SK-N-SH (cell line): ENCODE measurements at regions not wholly inside any gene's neighbourhood (a gene's known extent, or its start where the extent isn't known, plus 50 kb on each side); places are given as distances from the start of the nearest gene placed in this dataset.

Experiments used
- CTCF ChIA-PET: fragments of 300-600, 350-600 bp; formaldehyde crosslinking; extraction: SDS; loops from one replicate; lab custom pipeline; 2021; lab: Yijun Ruan, JAX
- POLR2A ChIA-PET: fragments of 350-600 bp; sonication (Branson Sonifier 250); formaldehyde crosslinking; extraction: SDS; loops from one replicate; lab custom pipeline; 2020; ENCODE audit warnings: antibody characterized with exemption, inconsistent platforms; lab: Yijun Ruan, JAX
- DNase-seq: peaks from one replicate; pipeline ENCODE4 v3.0.0; 2012
- H2AFZ ChIP-seq: fragments of 200-600 bp; sonication (generic); 2 replicates; pipeline ENCODE4 v1.8.1; 2016; ENCODE audit warnings: antibody characterized with exemption, mild to moderate bottlenecking, low read depth
- H3F3A ChIP-seq: fragments of 200-600 bp; sonication (generic); replicated peaks from 2 replicates; pipeline ENCODE3; 2016; ENCODE audit warnings: antibody characterized with exemption, mild to moderate bottlenecking; ENCODE audit not compliant: insufficient read depth
- H3K27ac ChIP-seq, 2 experiments: fragments of 200-500 bp in 1 of 2; fragments of 200-600 bp in 1 of 2; sonication (Bioruptor generic) in 1 of 2; sonication (generic), shearing (Covaris generic) in 1 of 2; 2 replicates each; pipeline versions ENCODE4 v1.5.1 to v1.6.1; 2014 to 2016; ENCODE audit warnings: low read depth in 2 of 2, inconsistent platforms in 1 of 2, low read length in 1 of 2, mild to moderate bottlenecking in 1 of 2, mixed read lengths in 1 of 2
- H3K27me3 ChIP-seq: fragments of 200-600 bp; sonication (generic), shearing (Covaris generic); 2 replicates; pipeline ENCODE4 v1.6.1; 2016; ENCODE audit warnings: mixed run types; ENCODE audit not compliant: insufficient read depth
- H3K36me3 ChIP-seq, 2 experiments: fragments of 200-500 bp in 1 of 2; fragments of 200-600 bp in 1 of 2; sonication (Bioruptor generic) in 1 of 2; sonication (generic) in 1 of 2; replicated peaks in 1 of 2; 2 replicates each; pipeline versions ENCODE3 to v1.5.1; 2014 to 2016; ENCODE audit warnings: low read length in 1 of 2, mild to moderate bottlenecking in 1 of 2; ENCODE audit not compliant: insufficient read depth in 2 of 2, control insufficient read depth in 1 of 2
- H3K4me1 ChIP-seq, 2 experiments: fragments of 200-500 bp in 1 of 2; fragments of 200-600 bp in 1 of 2; sonication (Bioruptor generic) in 1 of 2; sonication (generic), shearing (Covaris generic) in 1 of 2; 2 replicates each; pipeline versions ENCODE4 v1.5.1 to v1.6.1; 2014 to 2016; ENCODE audit warnings: low read depth in 1 of 2, low read length in 1 of 2, mixed run types in 1 of 2; ENCODE audit not compliant: insufficient read depth in 2 of 2, control insufficient read depth in 1 of 2
- H3K4me2 ChIP-seq: fragments of 200-600 bp; sonication (generic), shearing (Covaris generic); 2 replicates; pipeline ENCODE4 v1.6.1; 2017; ENCODE audit warnings: mixed run types
- H3K4me3 ChIP-seq, 2 experiments: fragments of 200-500 bp in 1 of 2; fragments of 200-600 bp in 1 of 2; sonication (Bioruptor generic) in 1 of 2; sonication (generic), shearing (Covaris generic) in 1 of 2; 2 replicates each; pipeline versions ENCODE4 v1.5.1 to v1.8.1; 2014 to 2016; ENCODE audit warnings: low read depth in 2 of 2, inconsistent platforms in 1 of 2, low read length in 1 of 2, mild to moderate bottlenecking in 1 of 2, mixed read lengths in 1 of 2, moderate library complexity in 1 of 2
- H3K79me2 ChIP-seq: fragments of 200-600 bp; sonication (generic); 2 replicates; pipeline ENCODE4 v1.8.1; 2017; ENCODE audit warnings: mild to moderate bottlenecking; ENCODE audit not compliant: insufficient read depth
- H3K9ac ChIP-seq: fragments of 200-600 bp; sonication (generic); 2 replicates; pipeline ENCODE4 v1.6.1; 2017; ENCODE audit warnings: mixed run types
- H3K9me2 ChIP-seq: fragments of 200-600 bp; sonication (generic); 2 replicates; pipeline ENCODE4 v1.6.1; 2017; ENCODE audit warnings: mixed run types
- H3K9me3 ChIP-seq: fragments of 200-600 bp; sonication (generic); 2 replicates; pipeline ENCODE4 v1.6.1; 2017; ENCODE audit warnings: mixed run types, mild to moderate bottlenecking, moderate library complexity
- H4K20me1 ChIP-seq: fragments of 200-600 bp; sonication (generic); 2 replicates; pipeline ENCODE4 v1.6.1; 2017; ENCODE audit warnings: mild to moderate bottlenecking, mixed run types; ENCODE audit not compliant: insufficient read depth
- CTCF ChIP-seq: fragments of 200-600 bp; sonication (generic); IDR thresholded peaks from 2 replicates; pipeline ENCODE4 v1.6.1; 2017; ENCODE audit warnings: antibody characterized with exemption, mild to moderate bottlenecking, moderate library complexity
- GABPA ChIP-seq: IDR thresholded peaks from 2 replicates; pipeline ENCODE4 v1.4.0; 2012; ENCODE audit warnings: low read depth, mild to moderate bottlenecking
- GATA2 ChIP-seq: sonication (generic); formaldehyde crosslinking; IDR thresholded peaks from 2 replicates; pipeline ENCODE4 v1.5.0; 2020; ENCODE audit warnings: mild to moderate bottlenecking, missing genetic modification reagents
- JUND ChIP-seq: IDR thresholded peaks from 2 replicates; pipeline ENCODE4 v1.4.0; 2012
- MAX ChIP-seq: IDR thresholded peaks from 2 replicates; pipeline ENCODE4 v1.4.0; 2012; ENCODE audit warnings: low read depth
- MEF2A ChIP-seq: IDR thresholded peaks from 2 replicates; pipeline ENCODE4 v1.4.0; 2012; ENCODE audit warnings: low read depth, borderline replicate concordance
- MXI1 ChIP-seq: IDR thresholded peaks from 2 replicates; pipeline ENCODE4 v1.6.1; 2012; ENCODE audit warnings: mild to moderate bottlenecking, low read depth, low read length, improper control_type of control experiment
- NFIC ChIP-seq: IDR thresholded peaks from 2 replicates; pipeline ENCODE4 v1.4.0; 2012; ENCODE audit warnings: borderline replicate concordance
- PBX3 ChIP-seq: IDR thresholded peaks from 2 replicates; pipeline ENCODE4; 2012
- POLR2AphosphoS5 ChIP-seq: IDR thresholded peaks from 2 replicates; pipeline ENCODE4 v1.6.1; 2012; ENCODE audit warnings: low read depth, low read length
- RCOR1 ChIP-seq: fragments of 150-350 bp; IDR thresholded peaks from 2 replicates; pipeline ENCODE4 v1.6.1; 2017; ENCODE audit warnings: antibody characterized with exemption, low read length
- RXRA ChIP-seq: IDR thresholded peaks from 2 replicates; pipeline ENCODE4 v1.4.0; 2012; ENCODE audit warnings: low read depth, mild to moderate bottlenecking, borderline replicate concordance
- SIN3A ChIP-seq: IDR thresholded peaks from 2 replicates; pipeline ENCODE4 v1.6.1; 2012; ENCODE audit warnings: low read depth, mild to moderate bottlenecking, low read length, moderate library complexity, borderline replicate concordance
- SMC3 ChIP-seq: IDR thresholded peaks from 2 replicates; pipeline ENCODE4 v1.6.1; 2012; ENCODE audit warnings: low read depth, low read length, improper control_type of control experiment
- TAF1 ChIP-seq: IDR thresholded peaks from 2 replicates; pipeline ENCODE4 v1.6.1; 2012; ENCODE audit warnings: low read depth, mild to moderate bottlenecking, low read length, moderate library complexity, borderline replicate concordance
- TEAD4 ChIP-seq: IDR thresholded peaks from 2 replicates; pipeline ENCODE4 v1.4.0; 2012; ENCODE audit warnings: mild to moderate bottlenecking, borderline replicate concordance; ENCODE audit not compliant: insufficient read depth
- USF1 ChIP-seq: IDR thresholded peaks from 2 replicates; pipeline ENCODE4 v1.4.0; 2012; ENCODE audit warnings: low read depth, borderline replicate concordance
- WGBS: methylation state at CpG from one replicate; pipeline ENCODE4 v1.1.6; 2017; ENCODE audit warnings: low lambda C conversion rate; 5-methylcytosine and 5-hydroxymethylcytosine counted together
- TF ChIP-seq, protein P1 (sequence below): fragments of 150-350 bp; IDR thresholded peaks from 2 replicates; pipeline ENCODE4 v1.6.1; 2017; ENCODE audit warnings: antibody characterized with exemption, low read length, low read depth, borderline replicate concordance
- TF ChIP-seq, protein P2 (sequence below): fragments of 150-350 bp; IDR thresholded peaks from 2 replicates; pipeline ENCODE4 v1.6.1; 2016; ENCODE audit warnings: mild to moderate bottlenecking, low read depth, low read length

DNA sequence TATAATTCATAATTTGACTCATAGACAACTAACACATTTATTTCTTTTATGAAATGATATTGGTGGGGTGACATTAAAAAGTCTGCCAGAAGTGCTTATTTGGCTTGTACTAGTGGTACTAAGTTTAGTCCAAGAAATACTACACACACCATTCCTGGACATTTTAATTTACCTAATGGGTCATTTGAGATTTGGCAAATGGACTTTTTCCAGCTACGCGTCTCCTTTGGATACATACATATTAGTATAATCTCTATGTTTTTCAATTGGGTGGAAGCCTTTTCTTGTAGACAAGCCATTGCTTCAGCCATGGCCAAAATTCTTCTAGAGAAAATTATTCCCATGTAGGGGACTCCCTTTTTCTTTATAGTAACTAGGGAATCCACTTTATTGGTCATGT, 968.5 kb downstream of the C4orf33 start:
- no peak for DNase-seq
- ChIA-PET POLR2A (no interaction called here), CTCF (no interaction called here)

More for the DNA sequence above, 968.5 kb downstream of the C4orf33 start:
- Histone ChIP-seq H4K20me1 (no peaks in the 10 kb centered on the region), H3K9me3 (no peaks in the 10 kb centered on the region), H3K27ac (no peak overlapping the region), H3K4me1 (no peaks in the 10 kb centered on the region), H3F3A (no peaks in the 10 kb centered on the region), H2AFZ (no peak overlapping the region), H3K4me3 (no peak overlapping the region), H3K79me2 (no peaks in the 10 kb centered on the region), H3K36me3 (no peaks in the 10 kb centered on the region), H3K9me2 (no peaks in the 10 kb centered on the region), H3K27me3 (no peaks in the 10 kb centered on the region; the same call in 1 of the 2 replicates), H3K4me2 (no peak overlapping the region), H3K9ac (no peak overlapping the region)
- TF ChIP-seq PBX3 (no peak), USF1 (no peak), CTCF (no peak), MAX (no peak), TEAD4 (no peak), RXRA (no peak), MEF2A (no peak), GABPA (no peak), NFIC (no peak), MXI1 (no peak), SIN3A (no peak), TAF1 (no peak), GATA2 (CRISPR knock-in tag) (no peak), POLR2AphosphoS5 (no peak), JUND (no peak), SMC3 (no peak), RCOR1 (no peak)
- TF ChIP-seq, protein P1, sequence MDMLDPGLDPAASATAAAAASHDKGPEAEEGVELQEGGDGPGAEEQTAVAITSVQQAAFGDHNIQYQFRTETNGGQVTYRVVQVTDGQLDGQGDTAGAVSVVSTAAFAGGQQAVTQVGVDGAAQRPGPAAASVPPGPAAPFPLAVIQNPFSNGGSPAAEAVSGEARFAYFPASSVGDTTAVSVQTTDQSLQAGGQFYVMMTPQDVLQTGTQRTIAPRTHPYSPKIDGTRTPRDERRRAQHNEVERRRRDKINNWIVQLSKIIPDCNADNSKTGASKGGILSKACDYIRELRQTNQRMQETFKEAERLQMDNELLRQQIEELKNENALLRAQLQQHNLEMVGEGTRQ: no peak
- TF ChIP-seq, protein P2, sequence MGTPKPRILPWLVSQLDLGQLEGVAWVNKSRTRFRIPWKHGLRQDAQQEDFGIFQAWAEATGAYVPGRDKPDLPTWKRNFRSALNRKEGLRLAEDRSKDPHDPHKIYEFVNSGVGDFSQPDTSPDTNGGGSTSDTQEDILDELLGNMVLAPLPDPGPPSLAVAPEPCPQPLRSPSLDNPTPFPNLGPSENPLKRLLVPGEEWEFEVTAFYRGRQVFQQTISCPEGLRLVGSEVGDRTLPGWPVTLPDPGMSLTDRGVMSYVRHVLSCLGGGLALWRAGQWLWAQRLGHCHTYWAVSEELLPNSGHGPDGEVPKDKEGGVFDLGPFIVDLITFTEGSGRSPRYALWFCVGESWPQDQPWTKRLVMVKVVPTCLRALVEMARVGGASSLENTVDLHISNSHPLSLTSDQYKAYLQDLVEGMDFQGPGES: no peak
- 96% methylated on average over 2 of the region's 2 CpGs for WGBS
